HG03108 (cell line): ENCODE measurements at regions not wholly inside any gene's neighbourhood (a gene's known extent, or its start where the extent isn't known, plus 50 kb on each side); places are given as distances from the start of the nearest gene placed in this dataset.
"Not testable (repeated sequence)": the region's sequence is repeated elsewhere in the genome, so short reads cannot be mapped to it uniquely, and the experiment has no call there.

Experiments
- ATAC-seq: cut with Tn5 transposase; IDR thresholded peaks from one replicate; pipeline ENCODE4 v1.9.1; 2021; ENCODE audit warnings: moderate library complexity; ENCODE audit not compliant: unreplicated experiment

DNA sequence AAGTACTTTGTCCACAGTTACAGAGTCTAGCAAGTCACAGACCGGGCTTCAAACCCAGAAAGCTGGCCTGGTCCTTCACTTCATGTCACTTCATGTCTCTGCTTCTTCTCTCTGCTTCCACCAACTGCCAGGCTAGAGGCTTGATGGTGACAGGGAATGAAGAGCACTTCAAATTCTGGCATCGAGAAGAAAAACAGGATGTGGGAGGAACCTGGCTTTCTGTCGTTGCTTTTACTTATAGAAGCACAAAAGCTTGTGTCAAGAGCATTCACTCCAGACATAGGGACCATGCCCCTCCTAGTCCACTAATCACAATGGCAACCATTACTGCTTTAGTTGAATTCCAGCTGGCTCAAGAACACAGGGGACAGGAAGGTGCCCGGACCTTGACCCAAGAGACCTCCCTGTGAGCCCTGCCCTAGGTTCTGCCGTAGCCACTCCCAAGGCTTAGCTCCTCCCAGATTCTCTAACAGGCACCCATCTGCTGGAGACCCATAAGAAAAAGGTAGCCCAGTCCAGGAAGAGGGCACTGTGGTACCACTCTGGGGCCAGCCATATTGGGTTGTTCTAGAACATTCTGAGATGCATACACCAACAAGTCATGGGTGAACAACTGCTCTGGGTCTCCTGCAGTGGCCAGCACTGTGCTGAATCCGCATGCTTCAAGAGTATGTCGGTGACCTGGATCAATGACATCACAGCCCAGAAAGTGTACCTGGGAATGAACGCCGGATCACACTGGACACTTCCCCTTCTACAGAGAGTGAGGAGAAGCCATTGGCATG, 181.8 kb downstream of the C16orf95 start:
- ATAC-seq = no peak

DNA sequence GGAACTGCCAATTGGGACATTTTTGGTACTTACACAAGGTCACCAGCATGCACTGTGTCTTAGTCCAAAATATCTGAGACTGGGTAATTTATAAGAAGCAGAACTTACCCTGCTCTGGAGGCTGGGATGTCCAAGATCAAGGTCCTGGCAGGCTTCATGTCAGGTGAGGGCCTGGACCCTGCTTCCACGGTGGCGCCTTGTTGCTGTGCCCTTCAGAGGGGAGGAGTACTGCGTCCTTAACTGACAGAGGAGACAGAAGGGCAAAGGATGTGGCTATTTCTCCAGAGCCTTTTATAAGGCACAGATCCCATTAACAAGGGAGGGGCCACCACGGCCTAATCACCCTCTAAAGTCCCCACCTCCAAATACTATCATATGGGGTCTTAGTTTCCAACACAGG, 178.9 kb downstream of the C16orf95 start:
- ATAC-seq = no peak

DNA sequence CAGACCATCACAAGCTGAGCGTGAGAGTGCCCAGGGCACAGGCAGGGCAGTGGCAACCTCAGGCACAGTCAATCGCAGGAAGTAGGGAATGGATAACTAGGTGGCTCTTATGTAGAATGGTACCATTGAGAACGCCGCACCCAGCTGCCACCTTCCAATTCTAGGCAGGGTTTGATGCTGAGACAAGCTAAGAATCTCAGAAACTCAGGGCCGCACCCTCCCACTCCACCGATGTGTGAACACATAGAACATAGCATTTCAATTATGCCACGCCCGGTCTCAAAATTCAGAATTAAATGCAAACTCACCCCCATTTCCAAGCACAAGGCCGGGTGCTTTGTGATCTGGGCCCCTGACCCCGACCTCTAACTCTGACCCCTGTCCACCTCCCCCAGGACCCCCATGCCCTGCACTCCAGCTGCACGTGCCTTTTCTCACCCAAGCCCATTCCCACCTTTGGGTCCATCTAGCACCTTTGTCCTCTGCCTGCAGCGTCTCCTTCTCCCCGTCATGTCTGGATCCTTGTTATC, 178.4 kb downstream of the C16orf95 start:
- no peak for ATAC-seq

DNA sequence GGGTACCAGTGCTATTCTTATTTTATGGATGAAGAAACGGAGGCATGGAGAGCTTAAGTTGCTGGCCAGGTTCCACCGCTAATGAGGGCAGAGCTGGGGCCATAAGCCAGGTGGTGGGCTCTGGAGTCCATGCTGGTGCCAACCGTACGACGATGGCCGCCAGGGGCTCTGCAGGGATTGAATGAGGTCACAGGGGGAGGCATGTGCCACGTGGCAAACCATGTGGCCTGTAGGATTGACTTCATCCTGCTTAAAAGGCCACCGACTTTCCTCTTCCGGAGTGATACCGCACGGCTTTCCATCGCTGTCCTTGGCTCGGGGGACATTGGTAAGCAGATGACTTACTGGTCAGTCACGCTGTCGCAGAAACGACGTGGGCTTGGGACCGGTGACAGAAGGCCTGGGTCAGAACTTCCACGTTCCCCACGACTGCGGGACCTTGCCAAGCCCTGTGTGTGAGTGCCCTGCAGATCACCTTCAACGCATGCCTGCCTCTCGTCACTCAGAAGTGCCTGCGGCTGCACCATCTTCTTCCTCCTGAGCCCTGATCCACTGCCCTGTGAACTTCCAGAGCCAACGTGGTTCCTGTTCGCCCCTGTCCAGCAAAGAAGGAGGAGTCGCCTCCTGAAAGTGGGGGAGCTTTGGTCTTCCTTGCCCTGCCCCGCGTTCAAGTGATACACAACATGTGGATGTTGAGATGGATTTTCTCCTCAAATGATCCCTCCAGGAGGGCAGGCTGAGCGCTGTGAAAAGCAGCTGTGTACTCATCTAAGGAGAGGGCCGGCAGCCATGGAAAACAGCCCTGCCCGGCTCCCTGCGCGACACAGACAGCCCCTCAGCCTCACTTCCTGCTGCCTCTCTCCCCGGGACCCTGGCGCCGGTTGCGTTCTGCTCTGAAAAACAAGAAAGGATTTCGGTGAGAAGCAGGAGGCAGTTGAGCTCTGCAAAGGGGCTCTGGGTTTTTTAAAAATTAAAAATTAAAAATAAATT, 176.7 kb downstream of the C16orf95 start:
- ATAC-seq = no peak

DNA sequence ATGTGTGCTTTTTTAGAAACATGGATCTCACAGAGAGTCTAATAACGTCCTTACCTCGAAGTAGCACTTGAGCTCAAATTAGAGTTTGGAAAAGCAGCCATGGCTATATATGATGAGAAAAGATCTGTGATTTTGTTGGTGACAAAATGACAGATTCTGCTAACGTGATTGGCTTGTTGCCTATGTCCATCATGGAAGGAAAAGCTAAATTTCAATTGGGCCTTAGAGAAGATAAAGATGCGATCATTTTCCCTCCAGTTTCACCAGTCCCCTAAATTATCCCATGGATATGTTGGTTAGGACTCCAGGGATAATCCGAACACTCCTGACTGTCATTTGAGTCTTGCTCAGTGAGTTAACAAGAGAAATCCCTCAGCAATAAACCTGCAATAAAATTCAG, 175.8 kb downstream of the C16orf95 start:
- ATAC-seq = no peak

DNA sequence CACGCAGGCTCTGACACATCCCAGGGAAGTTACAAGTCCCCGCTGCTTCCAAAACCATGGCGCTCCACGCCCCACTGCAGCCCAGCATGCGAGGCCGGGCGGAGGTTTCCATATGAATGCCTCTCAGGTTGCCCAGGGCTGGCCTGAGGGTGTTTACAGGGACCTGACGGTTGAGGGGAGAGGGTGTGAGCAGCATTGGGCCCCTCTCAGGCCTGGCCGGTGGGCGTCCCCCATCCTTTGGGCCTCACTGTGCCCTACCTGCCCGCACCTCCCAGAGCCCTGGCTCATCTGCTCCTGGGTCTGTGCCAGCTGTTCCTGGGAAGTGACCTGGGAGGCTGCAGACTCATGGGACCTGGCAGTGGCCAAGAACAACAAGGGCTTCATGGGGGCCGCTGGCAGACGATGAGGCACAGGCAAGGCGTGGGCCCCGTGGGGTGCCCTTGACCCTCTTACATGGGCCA, 173.5 kb downstream of the C16orf95 start:
- ATAC-seq = no peak

DNA sequence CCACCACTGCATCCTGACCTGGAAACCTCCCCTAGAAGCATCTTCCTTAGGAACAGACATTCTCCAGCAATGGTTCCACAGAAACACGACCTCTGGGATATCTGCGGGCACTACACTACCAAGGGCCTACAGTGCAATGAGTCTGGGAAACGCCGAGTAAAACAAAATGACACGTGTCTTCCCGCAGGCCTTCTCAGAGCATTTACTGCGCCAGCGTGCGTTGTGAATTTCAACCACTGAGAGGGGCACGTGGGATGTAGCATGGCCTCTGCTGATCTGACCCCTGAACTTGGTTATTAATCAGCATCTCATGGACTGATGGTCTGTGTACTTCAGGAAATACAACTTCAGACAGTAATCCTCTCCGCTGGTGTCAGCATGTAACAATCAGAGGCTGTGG, 173.0 kb downstream of the C16orf95 start:
- no peak for ATAC-seq

DNA sequence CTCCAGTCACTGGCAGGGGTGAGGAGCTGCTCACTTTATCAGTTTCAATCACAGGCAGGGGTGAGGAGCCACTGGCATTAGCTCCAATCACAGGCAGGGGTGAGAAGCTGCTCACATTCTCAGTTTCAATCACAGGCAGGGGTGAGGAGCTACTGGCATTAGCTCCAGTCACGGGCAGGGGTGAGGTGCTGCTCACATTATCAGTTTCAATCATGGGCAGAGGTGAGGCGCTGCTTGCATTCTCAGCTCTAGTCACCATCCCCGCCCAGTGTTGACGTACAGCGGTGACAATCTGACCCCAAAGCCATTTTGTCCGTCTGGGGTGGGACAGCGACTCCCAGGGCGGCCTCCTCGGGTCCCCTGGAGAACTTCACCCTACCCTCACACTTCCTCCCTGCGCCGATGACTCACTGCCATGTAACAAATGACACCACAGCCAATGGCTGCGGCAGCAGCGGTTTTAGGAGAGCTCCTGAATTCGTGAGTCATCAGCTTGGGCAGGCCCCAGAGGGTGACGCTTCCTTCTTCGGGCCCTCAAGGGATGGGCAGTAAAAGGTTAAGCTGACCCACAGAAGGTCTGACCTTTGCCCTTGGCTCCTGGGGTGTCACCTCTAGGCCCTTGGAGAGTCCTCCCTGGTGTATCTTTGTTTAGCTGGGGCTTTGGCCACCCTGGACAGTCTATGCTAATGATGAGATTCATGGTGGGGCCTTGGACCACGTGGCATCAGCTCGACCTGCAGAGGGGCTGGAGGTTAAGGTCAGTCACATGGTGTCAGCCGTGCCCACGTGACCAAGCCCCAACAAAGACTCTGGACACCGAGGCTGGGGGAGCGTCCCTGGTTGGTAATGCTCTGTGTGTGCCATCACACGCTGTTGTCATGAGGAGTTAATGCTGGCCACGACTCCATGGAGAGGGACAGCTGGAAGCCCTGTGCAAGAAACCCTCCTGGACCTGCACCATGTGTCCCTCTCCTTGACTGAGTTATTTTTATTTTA, 171.7 kb downstream of the C16orf95 start:
- no peak for ATAC-seq

- ATAC-seq = no peak
These were observed 170.5 kb downstream of the C16orf95 start for GRCh38 chr16:87146676-87147075.

- ATAC-seq = no peak
These were observed 168.1 kb downstream of the C16orf95 start for GRCh38 chr16:87149051-87149450.

GRCh38 chr16:87150262-87150661, 166.9 kb downstream of the C16orf95 start:
- ATAC-seq = no peak

DNA sequence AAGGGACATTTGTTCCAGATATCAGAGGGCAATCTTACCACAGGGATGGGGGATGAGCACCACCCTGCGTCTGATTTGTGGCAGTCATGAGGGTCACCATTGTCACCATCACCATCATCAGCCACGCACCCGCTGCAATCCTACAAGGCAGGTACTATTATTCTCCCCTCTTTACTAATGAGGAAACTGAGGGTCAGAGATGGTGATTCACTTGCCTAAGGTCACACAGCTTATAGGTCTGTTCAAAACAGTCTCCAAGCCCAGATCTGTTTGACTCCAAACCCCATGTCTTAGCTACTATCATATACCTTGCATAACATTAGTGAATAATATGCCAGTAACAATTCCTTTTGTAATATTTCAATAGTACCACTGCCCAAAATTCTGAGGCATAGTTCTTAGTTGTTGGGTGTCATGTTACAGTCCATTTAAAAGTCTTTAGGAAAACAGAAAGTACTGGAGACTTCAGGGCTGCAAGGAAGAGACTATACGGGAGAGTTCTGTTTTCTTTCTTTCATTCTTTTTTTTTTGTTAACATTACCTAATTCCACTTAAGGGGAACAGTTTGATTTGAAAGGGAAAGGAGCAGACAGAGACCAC, 166.4 kb downstream of the C16orf95 start:
- no peak for ATAC-seq

DNA sequence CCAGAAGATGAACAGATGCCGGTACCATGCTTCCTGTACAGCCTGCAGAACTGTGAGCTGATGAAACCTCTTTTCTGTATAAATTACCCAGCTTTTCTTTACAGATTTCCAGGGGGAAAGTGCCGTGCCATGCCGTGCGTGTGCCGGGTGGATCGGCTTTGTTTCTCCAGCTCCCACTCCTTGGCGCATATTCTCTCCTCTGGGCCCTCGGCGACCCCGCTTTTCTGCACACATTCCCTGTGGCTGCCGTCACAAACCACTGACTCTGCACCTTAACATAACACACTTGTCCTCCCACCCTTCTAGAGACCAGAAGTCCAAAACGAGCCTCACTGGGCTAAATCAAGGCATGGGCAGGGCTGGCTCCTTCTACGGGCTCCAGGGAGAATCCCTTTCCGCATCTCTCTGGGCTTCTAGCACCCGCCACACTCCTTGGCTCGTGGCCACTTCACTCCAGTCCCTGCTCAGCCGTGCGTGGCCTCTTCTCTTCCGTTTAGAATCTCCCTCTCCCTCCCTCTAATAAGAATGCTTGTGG, 164.9 kb downstream of the C16orf95 start:
- ATAC-seq = no peak

DNA sequence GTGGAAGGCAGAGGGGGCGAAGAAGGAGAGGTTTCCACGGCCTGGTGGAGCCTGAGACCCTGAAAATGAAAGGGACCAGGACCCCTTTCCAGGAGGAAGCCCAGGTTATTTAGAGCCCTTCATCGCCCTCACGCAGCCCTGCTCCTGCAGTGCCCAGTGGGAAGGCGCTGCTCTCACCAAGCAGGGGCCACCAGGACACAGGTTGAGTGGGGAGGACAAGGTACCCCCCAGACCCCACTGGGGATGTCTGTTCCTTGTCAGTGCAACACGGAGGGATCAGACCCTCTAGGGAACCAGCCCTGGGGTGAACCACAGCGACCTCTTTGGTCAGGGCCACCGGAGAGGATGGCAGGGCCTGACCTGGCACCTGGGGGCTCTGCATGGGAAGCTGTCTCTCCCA, 163.9 kb downstream of the C16orf95 start:
- no peak for ATAC-seq

GRCh38 chr16:87155315-87155714, 161.9 kb downstream of the C16orf95 start:
- ATAC-seq = not testable (repeated sequence)

- ATAC-seq = no peak
These were observed 161.0 kb downstream of the C16orf95 start for GRCh38 chr16:87156195-87156594.

- no peak for ATAC-seq
These were observed 157.0 kb downstream of the C16orf95 start for GRCh38 chr16:87160234-87160636.

- no peak for ATAC-seq
These were observed 156.4 kb downstream of the C16orf95 start for GRCh38 chr16:87160701-87161337.

GRCh38 chr16:87161410-87161809, 155.8 kb downstream of the C16orf95 start:
- not testable (repeated sequence) for ATAC-seq
